ENCODE measurements at regions not wholly inside any gene's neighbourhood (a gene's known extent, or its start where the extent isn't known, plus 50 kb on each side); places are given as distances from the start of the nearest gene placed in this dataset.

DNA sequence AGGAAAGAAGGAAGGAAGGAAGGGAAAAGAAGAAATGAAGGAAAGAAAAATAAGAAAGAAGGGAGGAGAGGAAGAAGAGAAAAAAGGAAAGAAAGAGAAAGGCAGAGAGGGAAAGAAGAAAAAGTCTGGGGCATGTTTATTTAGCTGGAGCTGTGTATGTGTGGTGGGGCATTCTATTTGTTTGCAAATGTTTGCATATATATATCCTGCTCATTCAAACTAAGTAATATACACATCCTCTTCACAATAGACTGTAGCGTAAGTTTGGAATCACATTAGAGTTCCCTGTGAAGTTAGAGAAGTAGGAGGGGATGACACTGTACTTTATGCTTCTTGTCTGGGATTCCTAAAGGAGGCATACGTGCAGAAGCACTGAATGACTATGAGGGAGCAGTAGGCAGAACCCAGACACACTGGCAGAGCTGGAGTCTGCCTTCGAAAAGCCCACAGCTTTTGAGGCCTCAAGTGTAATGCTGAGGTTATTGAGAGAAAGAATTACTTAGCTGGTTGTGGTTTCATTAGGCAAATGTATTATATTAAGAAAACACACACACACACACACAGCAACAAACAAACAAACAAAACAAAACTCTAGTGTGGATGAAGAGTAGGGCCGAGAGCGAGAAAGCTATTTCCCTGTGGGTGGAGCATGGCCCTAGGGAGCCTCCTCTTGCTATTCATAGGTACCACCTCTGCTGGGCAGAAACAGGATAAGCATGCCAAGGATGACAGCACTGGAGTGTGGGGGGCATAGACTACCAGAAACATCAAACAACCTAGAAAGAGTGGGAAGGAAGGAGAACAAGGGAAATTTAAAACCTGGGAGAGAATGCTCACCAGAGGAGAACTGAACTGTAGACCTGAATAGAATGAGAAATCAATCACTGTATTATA, 905.1 kb upstream of the NXPH2 start:
- TF ChIP-seq, protein P1, sequence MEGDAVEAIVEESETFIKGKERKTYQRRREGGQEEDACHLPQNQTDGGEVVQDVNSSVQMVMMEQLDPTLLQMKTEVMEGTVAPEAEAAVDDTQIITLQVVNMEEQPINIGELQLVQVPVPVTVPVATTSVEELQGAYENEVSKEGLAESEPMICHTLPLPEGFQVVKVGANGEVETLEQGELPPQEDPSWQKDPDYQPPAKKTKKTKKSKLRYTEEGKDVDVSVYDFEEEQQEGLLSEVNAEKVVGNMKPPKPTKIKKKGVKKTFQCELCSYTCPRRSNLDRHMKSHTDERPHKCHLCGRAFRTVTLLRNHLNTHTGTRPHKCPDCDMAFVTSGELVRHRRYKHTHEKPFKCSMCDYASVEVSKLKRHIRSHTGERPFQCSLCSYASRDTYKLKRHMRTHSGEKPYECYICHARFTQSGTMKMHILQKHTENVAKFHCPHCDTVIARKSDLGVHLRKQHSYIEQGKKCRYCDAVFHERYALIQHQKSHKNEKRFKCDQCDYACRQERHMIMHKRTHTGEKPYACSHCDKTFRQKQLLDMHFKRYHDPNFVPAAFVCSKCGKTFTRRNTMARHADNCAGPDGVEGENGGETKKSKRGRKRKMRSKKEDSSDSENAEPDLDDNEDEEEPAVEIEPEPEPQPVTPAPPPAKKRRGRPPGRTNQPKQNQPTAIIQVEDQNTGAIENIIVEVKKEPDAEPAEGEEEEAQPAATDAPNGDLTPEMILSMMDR (IDR thresholded peaks at IDR 0.05; ENCODE audit: low read length): no peak
- no peak for TF ChIP-seq EZH2 (IDR thresholded peaks at IDR 0.05; ENCODE audit: borderline replicate concordance, low read length)

Data from OCI-LY1 (cell line).